NCI-H69 (cell line): ENCODE measurements at regions not wholly inside any gene's neighbourhood (a gene's known extent, or its start where the extent isn't known, plus 50 kb on each side); places are given as distances from the start of the nearest gene placed in this dataset.
A peak's percentile ranks its signal among the peaks of the same experiment; 100 is the strongest.

Source experiments
- DNase-seq: peaks from one replicate; lab custom pipeline; 2025; lab: John Stamatoyannopoulos, UW

DNA sequence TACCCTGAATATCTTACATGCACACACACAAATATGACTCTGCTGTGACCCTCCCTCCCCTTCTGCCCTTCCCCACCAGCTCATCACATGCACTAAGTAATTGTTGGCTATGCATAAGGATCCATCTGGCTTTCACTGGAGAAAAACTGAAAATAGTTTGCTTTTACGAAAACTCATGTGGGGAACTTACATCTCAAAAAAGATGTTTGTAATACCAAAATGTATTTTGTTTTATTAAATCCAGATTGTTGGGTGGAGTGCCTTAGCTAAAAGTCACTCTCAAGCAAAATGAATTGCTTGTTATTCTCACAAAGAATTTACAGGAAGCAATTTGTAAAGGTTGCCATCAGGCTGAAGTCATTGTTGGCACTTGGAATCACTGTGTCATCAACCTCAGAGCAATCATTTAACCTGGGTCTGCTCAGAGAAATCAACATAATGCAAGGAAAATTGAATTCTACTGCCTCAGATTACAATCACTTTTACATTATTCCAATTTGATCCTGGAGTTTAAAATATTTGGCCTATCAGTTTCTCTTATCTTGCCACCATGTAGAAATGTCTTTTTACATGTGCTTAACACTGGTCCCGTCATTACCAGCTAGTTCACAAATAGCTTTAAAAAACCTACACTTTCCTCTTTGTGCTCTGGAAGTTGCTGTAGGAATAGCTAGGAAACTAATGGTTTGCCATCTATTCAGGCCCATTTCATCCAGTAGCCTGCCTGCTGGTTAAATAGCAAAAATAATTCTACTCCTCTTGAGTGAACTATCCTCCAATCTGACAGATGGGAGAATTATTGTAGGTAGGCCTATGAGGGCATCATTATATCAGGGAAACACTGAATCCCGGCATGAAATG is 90.3 kb upstream of the TMEM17 start:
- no peak for DNase-seq

DNA sequence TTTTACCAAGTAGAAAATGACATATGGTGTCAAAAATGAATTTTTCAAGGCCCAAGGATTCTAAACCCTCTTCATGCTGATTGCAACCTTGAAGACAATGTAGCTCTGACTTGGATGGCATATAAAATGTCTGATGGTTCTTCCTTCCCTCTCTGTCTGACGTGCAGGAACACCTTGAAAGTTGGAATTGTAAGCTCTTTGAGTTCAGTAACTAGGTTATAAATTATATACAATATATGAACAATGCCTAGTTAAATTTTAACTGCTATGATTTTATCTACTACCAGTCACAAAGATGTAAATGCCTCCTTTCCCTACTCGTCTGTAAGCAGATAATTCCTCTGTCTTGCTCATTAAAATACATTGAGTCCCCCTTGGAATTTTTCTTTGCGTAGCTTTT is 89.5 kb upstream of the TMEM17 start:
- DNase-seq, result no peak

DNA sequence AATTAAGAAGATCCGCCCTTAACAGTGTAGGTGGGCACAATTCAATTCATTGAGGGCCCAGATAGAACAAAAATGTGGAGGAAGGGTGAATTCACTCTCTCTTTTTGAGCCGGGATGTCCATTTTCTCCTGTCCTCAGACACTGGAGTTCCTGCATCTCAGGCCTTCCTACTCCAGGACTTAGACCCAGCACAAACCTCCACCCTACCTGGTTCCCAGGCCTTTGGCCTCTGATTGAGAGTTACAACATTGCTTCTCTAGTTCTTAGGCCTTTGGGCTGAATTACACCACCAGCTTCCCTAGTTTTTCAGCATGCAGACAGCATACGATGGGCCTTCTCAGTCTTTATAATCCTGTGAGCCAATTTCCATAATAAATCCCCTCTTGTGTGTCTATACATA is 87.8 kb upstream of the TMEM17 start:
- DNase-seq, result no peak

DNA sequence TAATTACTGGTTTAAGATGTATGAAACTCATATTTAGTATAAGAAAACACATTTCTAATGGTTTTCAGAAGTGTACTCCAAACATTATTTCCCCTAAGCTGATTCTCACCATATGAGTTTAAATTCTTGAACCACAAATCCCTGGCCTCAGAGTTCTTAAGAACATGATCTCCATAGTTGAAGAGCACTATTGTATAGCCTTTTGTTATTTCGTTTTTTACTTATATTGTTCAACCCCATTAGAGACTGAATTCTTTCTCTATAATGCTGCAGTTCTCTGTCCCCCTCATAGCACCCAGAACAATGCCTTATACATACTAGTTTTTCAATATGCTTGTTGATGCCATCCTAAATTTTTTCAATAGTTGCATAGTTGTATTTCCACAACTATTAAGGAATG is 85.5 kb upstream of the TMEM17 start:
- no peak for DNase-seq

DNA sequence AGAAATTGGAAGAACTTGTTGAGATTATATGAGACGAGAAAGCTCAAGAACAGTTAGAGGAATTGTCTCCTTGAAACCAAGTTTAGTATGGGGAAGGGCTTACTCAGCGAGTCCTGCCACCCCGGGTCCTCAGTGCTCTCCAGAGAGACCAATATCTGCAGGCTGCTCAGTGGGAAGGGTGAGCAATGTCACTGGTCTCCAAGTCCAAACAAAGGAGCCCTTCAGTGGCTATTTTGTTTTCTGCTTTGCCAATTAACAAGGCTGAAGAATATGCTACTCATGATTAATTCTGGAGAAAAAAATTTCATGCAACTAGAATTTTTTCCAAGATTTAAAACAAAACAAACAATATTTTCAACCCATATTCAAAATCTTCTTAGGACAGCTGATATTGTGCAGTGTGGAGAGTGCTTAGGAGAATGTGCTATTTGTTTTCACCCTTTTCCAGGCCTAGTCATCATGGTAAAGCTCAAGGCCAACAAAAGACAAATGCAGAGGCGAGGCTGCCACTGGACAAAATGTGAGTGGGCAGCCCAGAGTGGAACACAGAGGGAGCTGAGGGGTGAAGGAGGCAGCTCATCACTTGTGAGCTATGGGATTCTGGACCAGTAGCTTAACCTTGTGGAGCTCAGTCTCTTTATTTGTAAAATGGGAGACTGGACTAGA is 83.8 kb upstream of the TMEM17 start:
- DNase-seq, result no peak

DNA sequence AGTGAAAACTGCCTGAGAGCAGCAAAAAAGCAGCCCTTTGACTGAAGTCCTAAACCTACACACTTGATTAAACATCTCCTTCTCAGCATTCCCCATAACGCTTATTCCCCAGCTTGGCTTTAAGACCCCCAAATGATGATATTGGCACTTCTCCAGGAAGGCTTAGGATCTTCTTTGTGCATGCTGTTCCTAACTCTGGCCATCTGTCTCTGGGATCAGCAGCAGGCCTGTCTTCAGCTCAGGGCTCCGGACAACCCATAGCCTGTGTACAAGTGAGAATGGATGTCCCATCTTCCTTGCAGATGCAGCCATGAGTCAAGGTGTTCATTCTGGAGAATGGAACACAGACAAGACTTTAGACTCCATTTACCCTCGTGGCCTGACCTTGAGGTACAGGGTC is 81.6 kb upstream of the TMEM17 start:
- no peak for DNase-seq

DNA sequence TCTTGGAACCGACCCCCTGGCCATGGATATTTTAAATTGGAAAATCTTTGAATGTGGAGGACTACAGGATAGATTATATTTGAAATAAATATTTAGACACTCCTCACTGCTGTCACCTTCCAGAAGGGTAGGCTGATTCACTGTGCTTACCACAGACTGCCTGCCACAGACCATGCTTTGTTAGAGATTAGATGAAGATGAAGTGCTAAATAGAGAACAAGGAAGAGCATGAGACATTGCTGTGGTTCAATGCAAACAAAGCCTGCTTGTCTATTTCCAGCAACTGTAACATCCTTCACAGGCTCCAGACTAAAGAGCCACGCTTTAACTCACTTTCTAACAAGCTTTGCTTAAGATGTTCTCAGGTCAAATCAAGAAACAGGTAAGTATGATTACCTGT is 81.0 kb upstream of the TMEM17 start:
- DNase-seq, result no peak

DNA sequence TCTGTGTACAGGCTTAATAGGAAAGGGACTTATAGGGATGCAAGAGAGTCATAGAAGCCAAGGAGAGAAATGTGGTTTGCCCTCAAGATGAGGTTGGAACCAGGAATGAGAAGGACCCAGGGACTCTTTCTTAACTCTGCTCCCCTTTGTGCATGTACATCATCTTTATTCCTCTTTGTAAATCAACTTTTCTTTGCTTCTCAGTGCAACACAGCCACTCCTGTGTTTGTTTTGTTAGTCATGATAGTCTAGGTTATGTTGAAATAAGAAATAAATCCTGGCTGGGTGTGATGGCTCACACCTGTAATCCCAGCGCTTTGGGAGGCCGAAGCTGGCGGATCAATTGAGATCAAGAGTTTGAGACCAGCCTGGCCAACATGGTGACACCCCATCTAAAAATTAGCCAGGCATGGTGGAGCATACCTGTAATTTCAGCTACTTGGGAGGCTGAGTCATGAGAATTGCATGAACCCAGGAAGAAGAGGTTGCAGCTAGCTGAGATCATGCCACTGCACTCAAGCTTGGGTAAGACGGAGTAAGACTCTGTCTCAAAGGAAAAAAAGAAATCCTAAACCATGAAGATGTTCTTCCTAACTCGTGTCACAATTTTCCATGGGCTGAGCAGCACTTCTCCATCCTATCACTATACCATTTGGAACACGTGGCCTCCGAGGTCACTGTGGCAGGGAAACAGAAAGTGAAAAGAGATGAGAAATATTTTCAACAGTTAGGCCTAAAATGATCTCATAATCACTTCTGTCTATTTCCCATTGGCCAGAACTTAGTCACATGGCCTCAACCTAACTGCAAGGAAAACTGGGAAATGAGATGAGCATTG is 73.0 kb upstream of the TMEM17 start:
- DNase-seq, result no peak

DNA sequence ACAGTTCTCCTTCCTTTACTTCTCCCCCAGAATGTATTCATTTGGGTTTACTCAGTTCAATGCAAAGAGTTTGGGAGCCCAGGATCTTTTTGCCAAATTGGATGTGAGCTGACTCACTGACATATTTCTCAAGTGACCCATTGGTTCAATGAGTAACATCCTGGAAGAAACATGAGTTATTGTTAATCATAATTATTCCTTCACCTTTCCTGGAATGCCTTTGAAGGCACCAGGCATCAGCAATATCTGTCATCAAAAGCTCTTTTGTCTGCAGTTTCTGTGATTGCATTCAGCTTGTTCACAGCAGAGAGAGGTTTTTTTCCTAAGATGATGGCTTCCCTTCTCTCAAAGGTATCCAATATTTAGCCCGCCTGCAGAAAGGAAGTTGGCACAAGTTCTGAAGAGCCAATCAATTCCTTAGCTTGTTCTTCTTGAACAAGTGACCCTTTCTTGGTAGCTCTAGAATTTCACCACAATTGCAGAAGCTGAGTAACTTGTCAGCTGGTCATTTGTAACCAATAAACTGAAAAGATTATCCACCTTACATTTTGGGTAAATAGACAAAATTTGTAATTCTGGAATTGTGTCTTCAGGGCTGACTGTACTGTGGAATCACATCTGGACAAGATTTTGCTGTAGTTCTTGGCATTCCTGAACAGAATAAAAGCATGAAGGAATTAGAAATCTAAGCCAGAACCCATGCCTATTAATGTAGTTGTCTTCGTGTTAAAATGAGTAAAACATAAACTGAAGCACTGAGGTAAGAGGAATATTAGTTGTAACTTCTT is 72.2 kb upstream of the TMEM17 start:
- DNase-seq, result no peak

DNA sequence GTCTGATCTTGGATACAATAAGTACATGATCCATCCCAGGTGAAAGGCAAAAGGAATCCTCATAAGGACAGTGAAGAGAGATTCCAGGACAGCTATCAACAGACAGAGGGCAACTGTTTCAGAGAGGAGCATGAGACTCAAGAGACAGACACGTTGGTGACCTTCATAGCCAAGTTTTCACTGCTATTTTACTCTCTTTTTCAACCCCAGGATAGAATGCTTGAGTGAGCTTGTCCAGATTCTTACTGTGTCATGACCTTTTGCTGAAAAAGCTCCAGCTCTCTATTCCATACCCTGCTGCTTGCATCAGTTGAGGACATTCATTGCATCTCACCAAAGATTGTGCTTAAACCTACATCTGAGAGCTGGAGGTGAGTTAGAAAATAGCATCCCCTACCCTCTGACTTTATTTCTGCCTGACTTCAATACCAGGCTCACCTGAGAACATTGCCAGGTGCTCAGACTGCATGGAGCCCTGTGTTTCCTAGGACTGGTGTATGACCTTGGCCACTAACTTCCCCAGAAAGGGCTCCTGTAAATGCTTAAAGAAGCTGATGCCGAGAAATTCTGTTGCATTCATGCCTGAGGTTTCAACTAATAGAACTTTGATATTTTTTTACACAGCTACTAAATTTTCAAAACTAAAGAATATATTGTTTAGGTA is 70.4 kb upstream of the TMEM17 start:
- no peak for DNase-seq

DNA sequence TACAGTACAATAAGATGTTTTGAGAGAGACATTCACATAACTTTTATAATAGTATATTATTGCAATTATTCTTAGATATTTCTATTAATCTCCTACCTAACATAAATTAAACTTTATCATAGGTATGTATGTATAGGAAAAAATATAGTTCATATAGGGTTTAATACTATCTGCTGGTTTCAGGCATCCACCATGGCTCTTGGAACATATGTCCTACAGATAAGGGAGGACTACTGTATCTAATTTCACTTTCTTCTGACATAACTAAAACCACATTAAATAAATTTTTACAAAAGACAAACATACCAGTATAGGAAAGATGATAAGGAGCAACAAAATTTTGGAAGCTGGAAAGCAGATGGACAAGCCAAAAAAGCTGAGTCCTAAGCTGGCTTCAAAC is 67.9 kb upstream of the TMEM17 start:
- DNase-seq, result no peak

DNA sequence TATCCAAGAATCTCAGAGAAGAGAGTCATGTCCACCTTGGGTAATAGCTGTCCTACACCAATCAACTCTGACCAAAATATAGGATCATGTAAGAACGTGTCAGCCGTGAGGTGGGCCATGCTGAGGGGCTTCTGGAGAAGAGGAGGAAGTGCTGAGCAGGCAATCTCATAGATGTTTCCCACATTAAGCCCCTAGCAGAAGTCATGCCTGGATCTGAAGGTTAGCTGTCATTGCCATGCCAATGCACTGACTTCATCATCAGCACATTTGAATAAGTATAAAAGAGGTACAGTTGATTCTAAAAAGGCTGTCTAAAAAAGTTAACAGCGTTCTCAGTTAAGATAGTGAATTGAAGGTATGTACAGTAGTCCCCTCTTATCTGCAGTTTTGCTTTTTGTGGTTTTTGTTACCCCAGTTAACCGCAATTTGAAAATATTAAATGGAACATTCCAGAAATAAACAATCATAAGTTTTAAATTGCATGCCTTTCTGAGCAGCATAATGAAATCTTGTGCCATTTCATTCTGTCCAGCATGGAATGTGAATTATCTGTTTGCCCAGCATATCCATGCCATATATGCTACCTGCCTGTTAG is 67.2 kb upstream of the TMEM17 start:
- no peak for DNase-seq

DNA sequence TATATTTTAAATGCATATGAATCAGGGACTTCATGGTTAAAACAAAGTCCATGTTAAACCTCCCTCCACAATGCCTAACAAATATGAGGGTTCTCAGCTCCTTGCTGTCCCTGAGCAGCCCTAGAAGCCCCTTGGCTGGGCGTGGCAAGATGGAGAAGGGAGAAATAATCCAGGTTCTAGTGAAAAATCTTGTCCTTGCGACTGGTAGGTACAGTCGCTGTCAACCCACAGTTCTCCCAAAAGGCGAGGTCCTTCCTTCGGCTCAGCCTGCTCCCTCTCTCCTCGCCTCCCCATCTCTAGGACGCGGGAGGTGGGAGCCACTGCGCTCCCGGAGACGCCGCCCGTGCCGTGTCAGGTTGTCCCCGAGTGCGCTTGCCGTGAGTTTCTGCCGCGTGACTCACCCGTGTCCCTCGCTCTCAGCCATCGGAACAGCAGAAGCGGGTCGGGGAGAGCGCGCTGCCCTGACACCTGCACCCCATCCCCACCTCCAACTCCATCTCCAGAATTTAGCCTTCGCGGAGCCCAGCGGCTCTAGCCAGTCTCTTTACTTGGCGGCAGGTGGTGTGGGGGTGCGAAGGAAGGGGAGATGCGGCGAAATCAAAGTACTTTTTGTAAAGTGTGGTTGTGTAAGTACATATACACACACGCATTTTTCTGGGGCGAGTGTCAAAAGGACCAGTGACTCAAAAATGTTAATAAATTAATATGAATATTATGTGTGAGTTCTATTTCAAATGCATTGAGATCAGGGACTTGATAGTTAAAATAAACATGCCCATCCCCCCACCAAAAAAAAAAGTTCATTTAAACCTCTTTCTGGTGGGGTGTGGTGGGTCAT is 65.1 kb upstream of the TMEM17 start:
- DNase-seq, result no peak

DNA sequence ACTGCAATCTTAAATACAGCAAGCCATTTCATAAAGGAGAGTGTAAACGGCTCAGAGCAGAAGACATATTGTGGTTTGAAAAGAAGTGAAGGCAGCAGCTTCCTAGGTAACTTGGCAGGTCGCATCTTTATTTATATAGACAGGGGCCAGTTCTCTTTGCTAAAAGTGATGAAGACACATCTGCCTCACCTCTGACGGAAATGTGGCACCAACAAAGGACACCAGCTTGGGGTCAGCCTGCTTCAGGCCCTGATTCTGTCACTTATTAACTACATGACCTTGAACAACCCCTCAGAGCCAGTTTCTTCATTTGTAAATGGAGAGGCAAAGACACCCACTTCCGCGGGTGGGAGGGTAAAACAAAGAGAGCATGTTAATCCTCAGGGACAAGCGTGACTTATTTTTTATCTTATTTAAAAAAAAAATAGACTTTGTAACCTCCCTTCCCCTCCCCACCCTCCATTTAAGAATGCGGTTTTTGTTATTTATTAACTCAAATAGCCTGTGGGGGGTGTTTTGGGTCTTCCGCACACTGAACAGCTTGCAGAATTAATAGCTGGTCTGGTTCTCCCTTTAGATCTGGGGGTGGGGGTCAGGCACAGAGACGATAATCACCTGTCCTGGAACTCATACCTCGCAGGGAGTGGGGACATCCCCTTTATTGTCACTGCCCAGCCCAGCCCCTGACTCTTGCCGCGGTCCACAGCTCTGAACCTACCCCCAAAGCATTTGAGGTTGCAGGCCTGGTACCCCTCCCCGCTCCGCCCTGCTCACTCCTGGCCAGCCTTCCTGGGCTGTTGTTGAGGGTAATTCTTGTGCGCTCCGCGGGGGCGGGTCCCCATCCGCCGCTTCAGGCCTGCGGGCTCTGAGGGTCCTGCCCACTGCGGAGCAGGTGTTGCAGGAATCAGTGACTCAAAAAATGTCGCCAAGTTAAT is 64.2 kb upstream of the TMEM17 start:
- DNase-seq, result peak; percentile 10

DNA sequence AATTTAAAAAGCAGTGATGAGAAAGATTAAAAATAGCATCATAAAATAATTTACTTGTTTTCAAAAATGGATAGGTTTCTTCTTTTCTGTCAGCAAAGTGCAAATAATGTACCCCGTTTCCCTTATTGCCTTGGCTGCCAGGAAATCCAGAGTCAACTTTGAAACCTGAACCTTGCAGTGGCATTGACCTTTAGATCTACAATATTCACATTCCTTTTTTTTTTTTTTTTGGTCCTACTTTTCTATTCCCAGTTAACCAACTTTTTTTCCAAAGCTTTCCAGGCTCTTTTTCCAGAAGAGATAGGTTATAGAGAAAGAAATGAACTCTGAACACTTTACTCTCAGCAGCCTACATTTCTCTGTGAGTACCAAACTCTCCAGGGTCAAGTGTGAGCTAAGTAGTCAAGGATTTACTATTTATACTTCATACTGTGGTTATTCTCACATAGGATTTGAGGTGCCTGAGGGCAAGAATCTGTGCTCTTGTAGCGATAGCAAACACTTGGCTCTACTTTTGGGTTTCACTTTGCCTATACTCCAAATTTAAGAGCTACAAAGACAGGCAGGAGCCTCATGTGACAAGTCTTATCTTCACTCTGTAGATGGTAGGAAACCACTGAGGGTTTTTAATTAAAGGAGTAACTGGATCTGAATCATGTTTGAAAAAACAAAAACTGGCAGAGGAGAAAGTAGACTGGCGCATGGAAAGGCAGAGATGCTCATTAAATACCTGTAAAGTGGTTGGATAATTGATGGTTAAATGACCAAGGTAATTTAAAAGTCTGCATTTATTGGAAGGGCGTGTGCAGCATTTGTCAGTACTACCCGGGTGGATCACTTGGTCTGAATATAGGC is 63.2 kb upstream of the TMEM17 start:
- peak; percentile 68 for DNase-seq

DNA sequence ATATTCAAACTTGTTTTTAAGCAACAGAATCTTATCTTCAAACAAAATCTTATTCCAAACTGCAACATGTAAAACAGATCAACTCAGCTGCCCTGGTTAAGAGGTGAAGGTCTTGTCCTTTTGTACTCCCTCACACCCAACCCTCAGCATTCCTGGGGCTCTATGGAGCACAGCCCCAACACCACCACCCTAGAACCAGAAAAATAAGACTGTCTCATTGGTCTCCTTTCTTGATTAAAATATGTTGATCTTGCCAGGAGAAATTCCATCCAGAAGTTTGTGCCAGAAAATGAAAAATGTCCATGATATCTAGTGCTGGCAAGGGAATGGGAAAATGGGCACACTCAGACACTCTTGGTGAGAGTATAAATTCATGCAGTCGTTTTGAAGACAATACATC is 62.1 kb upstream of the TMEM17 start:
- no peak for DNase-seq

DNA sequence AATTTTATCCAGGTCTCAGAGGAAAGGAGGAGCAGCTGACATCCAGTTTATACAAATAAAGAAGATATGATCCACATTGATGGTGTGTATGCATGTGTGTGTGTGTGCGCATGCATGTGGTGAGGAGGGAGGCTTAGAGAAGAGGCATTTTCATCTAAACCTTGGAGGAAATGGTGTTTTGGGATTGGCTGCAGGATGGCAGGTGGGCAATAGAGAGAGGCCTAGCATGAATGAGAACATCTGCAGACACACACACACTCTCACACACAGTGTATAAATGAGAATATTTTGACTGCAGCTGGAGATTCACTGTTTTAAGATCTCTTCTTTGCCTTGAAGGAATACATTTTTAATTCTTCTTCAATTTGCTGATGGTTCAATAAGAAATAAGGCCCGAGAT is 61.7 kb upstream of the TMEM17 start:
- DNase-seq, result no peak

DNA sequence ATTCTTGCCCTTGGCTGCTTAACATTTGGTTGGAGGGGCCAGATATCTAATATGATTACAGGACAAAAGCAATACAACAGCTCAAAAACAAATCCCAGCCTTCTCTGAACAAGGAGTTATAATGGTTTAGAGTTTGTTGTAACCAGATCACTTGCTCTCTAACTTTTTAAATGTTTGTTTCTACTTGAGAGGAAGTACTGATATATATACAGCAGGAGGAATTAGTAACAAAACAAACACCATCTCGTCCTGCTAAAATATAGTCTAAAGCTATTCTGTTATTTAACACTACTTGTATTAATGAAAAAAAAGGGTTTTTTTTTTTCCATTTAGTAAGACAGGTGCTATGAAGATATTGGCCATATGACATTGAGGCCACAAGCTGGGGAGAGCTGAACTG is 60.9 kb upstream of the TMEM17 start:
- DNase-seq, result no peak
